ENCODE measurements at regions not wholly inside any gene's neighbourhood (a gene's known extent, or its start where the extent isn't known, plus 50 kb on each side); places are given as distances from the start of the nearest gene placed in this dataset.
A peak's percentile ranks its signal among the peaks of the same experiment; 100 is the strongest.

DNA sequence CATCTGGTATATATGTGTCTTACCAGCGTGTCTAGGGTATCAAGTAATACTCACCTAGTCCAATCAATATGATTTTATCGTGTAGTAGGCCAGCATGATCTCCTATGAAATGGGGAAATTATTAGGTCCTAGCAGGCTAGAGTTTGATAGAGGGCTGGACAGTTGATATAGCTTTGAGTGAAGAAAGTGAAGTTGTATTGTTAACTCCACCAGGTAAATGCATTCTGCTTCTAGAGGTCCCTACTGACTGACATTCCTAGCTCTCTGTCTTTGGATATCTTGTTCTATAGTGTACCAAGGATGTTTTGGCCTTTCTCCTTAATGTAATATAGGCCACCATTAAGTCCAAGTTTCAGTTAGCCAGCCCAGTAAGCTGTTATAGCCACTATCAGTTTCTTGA lies 97.4 kb downstream of the EBNA1BP2 start:
- no peaks in the 10 kb centered on the region for H3K27me3 ChIP-seq (ENCODE audit: insufficient read depth, low read length)

DNA sequence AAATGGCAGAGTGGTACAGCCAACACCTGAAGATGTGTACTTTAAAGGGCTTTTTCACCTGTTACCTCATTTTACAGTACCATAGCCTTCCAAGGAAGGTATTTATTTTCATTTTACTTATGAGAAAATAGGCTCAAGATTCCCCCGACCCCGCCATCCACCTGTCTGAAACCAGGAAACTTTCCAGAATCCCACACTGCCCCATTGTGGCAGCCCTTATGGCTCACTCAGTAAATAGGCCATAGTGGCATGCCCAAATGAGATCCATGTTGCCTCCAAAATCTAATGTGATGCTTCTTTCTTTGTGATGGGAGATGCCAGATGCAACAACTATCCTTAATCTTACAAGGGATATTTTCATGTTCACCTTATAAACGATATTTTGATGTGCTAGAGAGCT lies 97.8 kb downstream of the EBNA1BP2 start:
- Histone ChIP-seq H3K79me2 (ENCODE audit: insufficient read depth, low read length) (no peaks in the 10 kb centered on the region), H3K36me3 (ENCODE audit: insufficient read depth, low read length) (no peaks in the 10 kb centered on the region), H3K27ac (ENCODE audit: low read depth, low read length) (no peak overlapping the region), H3K4me2 (ENCODE audit: low read length) (no peak overlapping the region), H3K9ac (ENCODE audit: low read length) (no peak overlapping the region), H3K4me3 (ENCODE audit: insufficient read depth, low read depth, low read length) (no peak overlapping the region), H3K4me1 (ENCODE audit: insufficient read depth, low read length) (no peaks in the 10 kb centered on the region), H4K20me1 (ENCODE audit: insufficient read depth, low read length) (no peaks in the 10 kb centered on the region), H3K9me3 (ENCODE audit: insufficient read depth, low read depth, low read length) (no peaks in the 10 kb centered on the region), H3K27me3 (ENCODE audit: insufficient read depth, low read length) (no peaks in the 10 kb centered on the region), H2AFZ (ENCODE audit: low read depth, low read length) (no peak overlapping the region)
- H3K4me3 Mint-ChIP-seq (ENCODE audit: unreplicated experiment) = no peak overlapping the region
- DNase-seq (ENCODE audit: low read depth) (no peak), FAIRE-seq (no peak)
- no peaks in the 10 kb centered on the region for H3K36me3 Mint-ChIP-seq (ENCODE audit: low read depth, unreplicated experiment)
- peaks cover 8% of the 10 kb centered on the region for H3K4me1 Mint-ChIP-seq (ENCODE audit: low read depth, unreplicated experiment)
- no peak for TF ChIP-seq EZH2 (IDR thresholded peaks at IDR 0.05; ENCODE audit: insufficient read depth, low read length)
- TF ChIP-seq, protein P1, sequence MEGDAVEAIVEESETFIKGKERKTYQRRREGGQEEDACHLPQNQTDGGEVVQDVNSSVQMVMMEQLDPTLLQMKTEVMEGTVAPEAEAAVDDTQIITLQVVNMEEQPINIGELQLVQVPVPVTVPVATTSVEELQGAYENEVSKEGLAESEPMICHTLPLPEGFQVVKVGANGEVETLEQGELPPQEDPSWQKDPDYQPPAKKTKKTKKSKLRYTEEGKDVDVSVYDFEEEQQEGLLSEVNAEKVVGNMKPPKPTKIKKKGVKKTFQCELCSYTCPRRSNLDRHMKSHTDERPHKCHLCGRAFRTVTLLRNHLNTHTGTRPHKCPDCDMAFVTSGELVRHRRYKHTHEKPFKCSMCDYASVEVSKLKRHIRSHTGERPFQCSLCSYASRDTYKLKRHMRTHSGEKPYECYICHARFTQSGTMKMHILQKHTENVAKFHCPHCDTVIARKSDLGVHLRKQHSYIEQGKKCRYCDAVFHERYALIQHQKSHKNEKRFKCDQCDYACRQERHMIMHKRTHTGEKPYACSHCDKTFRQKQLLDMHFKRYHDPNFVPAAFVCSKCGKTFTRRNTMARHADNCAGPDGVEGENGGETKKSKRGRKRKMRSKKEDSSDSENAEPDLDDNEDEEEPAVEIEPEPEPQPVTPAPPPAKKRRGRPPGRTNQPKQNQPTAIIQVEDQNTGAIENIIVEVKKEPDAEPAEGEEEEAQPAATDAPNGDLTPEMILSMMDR (IDR thresholded peaks at IDR 0.05; ENCODE audit: insufficient read depth, low read depth, low read length) = peak; percentile 10
- no peaks in the 10 kb centered on the region for H3K27me3 Mint-ChIP-seq (ENCODE audit: low read depth, unreplicated experiment)
- no peak overlapping the region for H3K27ac Mint-ChIP-seq (ENCODE audit: unreplicated experiment)
- no peaks in the 10 kb centered on the region for H3K9me3 Mint-ChIP-seq (ENCODE audit: unreplicated experiment)

More for the DNA sequence above, 97.4 kb downstream of the EBNA1BP2 start:
- H3K27me3 Mint-ChIP-seq (ENCODE audit: low read depth, unreplicated experiment) = no peaks in the 10 kb centered on the region
- TF ChIP-seq, protein P1 (IDR thresholded peaks at IDR 0.05; ENCODE audit: insufficient read depth, low read depth, low read length) = no peak
- no peak for TF ChIP-seq EZH2 (IDR thresholded peaks at IDR 0.05; ENCODE audit: insufficient read depth, low read length)
- Histone ChIP-seq H3K4me2 (ENCODE audit: low read length) (no peak overlapping the region), H3K27ac (ENCODE audit: low read depth, low read length) (no peak overlapping the region), H3K9ac (ENCODE audit: low read length) (no peak overlapping the region), H3K4me1 (ENCODE audit: insufficient read depth, low read length) (no peaks in the 10 kb centered on the region), H3K9me3 (ENCODE audit: insufficient read depth, low read depth, low read length) (no peaks in the 10 kb centered on the region), H2AFZ (ENCODE audit: low read depth, low read length) (no peak overlapping the region), H4K20me1 (ENCODE audit: insufficient read depth, low read length) (no peaks in the 10 kb centered on the region), H3K4me3 (ENCODE audit: insufficient read depth, low read depth, low read length) (no peak overlapping the region), H3K36me3 (ENCODE audit: insufficient read depth, low read length) (no peaks in the 10 kb centered on the region), H3K79me2 (ENCODE audit: insufficient read depth, low read length) (no peaks in the 10 kb centered on the region)
- FAIRE-seq (no peak), DNase-seq (ENCODE audit: low read depth) (no peak)
- H3K4me3 Mint-ChIP-seq (ENCODE audit: unreplicated experiment) = no peak overlapping the region
- no peak overlapping the region for H3K27ac Mint-ChIP-seq (ENCODE audit: unreplicated experiment)
- peaks cover 5% of the 10 kb centered on the region for H3K4me1 Mint-ChIP-seq (ENCODE audit: low read depth, unreplicated experiment)
- no peaks in the 10 kb centered on the region for H3K36me3 Mint-ChIP-seq (ENCODE audit: low read depth, unreplicated experiment)
- no peaks in the 10 kb centered on the region for H3K9me3 Mint-ChIP-seq (ENCODE audit: unreplicated experiment)

DNA sequence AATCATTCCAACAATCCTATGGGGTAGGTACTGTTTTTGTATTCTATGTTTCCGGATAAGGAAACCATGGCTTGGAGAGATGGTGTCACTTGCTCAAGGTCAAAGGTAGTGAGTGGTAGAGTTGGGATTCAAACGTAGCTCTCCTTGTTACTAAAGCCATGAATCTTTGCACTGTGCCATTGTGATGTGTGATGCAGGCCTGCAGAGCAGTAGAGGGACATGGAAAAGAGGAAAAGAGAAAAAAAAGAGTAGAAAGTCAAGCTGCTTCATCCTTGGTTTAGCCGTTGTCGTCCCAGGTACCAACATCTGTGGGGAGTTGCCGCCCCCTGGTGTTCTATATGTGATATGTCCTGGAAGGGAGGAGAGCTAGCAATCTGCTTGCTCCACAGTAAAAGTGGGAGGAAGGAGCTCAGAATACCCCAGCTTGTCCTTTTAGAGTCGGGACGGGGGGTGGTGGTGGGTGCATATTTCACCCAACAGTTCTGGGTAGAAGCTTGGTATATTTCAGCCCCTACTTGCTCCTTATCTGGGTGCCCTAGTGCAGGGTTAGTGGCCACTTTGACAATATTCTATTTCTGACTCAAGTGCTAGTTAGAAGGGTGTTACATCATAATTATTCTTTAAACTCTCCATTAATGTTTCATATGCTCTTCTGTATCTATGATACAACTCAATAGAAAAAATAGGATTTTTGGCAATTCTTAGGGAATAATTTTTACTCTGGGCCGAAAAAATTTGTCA lies 98.4 kb downstream of the EBNA1BP2 start:
- no peaks in the 10 kb centered on the region for H3K9me3 Mint-ChIP-seq (ENCODE audit: unreplicated experiment)
- Histone ChIP-seq H3K9ac (ENCODE audit: low read length) (no peak overlapping the region), H3K4me3 (ENCODE audit: insufficient read depth, low read depth, low read length) (no peak overlapping the region), H3K9me3 (ENCODE audit: insufficient read depth, low read depth, low read length) (no peaks in the 10 kb centered on the region), H3K27me3 (ENCODE audit: insufficient read depth, low read length) (no peaks in the 10 kb centered on the region), H3K36me3 (ENCODE audit: insufficient read depth, low read length) (no peaks in the 10 kb centered on the region), H2AFZ (ENCODE audit: low read depth, low read length) (no peak overlapping the region), H3K4me1 (ENCODE audit: insufficient read depth, low read length) (no peaks in the 10 kb centered on the region), H4K20me1 (ENCODE audit: insufficient read depth, low read length) (no peaks in the 10 kb centered on the region), H3K27ac (ENCODE audit: low read depth, low read length) (no peak overlapping the region), H3K4me2 (ENCODE audit: low read length) (no peak overlapping the region), H3K79me2 (ENCODE audit: insufficient read depth, low read length) (no peaks in the 10 kb centered on the region)
- DNase-seq (ENCODE audit: low read depth) = peak; percentile 22
- H3K4me3 Mint-ChIP-seq (ENCODE audit: unreplicated experiment) = no peak overlapping the region
- H3K36me3 Mint-ChIP-seq (ENCODE audit: low read depth, unreplicated experiment) = no peaks in the 10 kb centered on the region
- H3K4me1 Mint-ChIP-seq (ENCODE audit: low read depth, unreplicated experiment) = peaks cover 8% of the 10 kb centered on the region
- no peaks in the 10 kb centered on the region for H3K27me3 Mint-ChIP-seq (ENCODE audit: low read depth, unreplicated experiment)
- H3K27ac Mint-ChIP-seq (ENCODE audit: unreplicated experiment) = no peak overlapping the region
- no peak for TF ChIP-seq EZH2 (IDR thresholded peaks at IDR 0.05; ENCODE audit: insufficient read depth, low read length)
- TF ChIP-seq, protein P1 (IDR thresholded peaks at IDR 0.05; ENCODE audit: insufficient read depth, low read depth, low read length) = peak; percentile 76
- peak; percentile 92 for FAIRE-seq
